HG03135 (cell line): ENCODE measurements at regions not wholly inside any gene's neighbourhood (a gene's known extent, or its start where the extent isn't known, plus 50 kb on each side); places are given as distances from the start of the nearest gene placed in this dataset.
"Not testable (repeated sequence)": the region's sequence is repeated elsewhere in the genome, so short reads cannot be mapped to it uniquely, and the experiment has no call there.

Experiments used
- ATAC-seq: cut with Tn5 transposase; IDR thresholded peaks from one replicate; pipeline ENCODE4 v1.9.1; 2021; ENCODE audit warnings: mild to moderate bottlenecking, moderate library complexity; ENCODE audit not compliant: unreplicated experiment

- ATAC-seq: not testable (repeated sequence)
Measured at GRCh38 chr14:87734577-87735360, 258.2 kb downstream of the GALC start.

- not testable (repeated sequence) for ATAC-seq
Measured at GRCh38 chr14:87733115-87733514, 259.9 kb downstream of the GALC start.

- no peak for ATAC-seq
Measured at GRCh38 chr14:87732562-87732961, 260.4 kb downstream of the GALC start.

- ATAC-seq: no peak
Measured at GRCh38 chr14:87725318-87725717, 267.7 kb downstream of the GALC start.

- no peak for ATAC-seq
Measured at GRCh38 chr14:87712396-87713090, 280.4 kb downstream of the GALC start.

GRCh38 chr14:87705439-87705896 lies 287.5 kb downstream of the GALC start:
- ATAC-seq: no peak

- no peak for ATAC-seq
Measured at GRCh38 chr14:87698481-87698880, 294.5 kb downstream of the GALC start.

- no peak for ATAC-seq
Measured at GRCh38 chr14:87696485-87696884, 296.5 kb downstream of the GALC start.

GRCh38 chr14:87691042-87691881 lies 301.7 kb downstream of the GALC start:
- no peak for ATAC-seq

- no peak for ATAC-seq
Measured at GRCh38 chr14:87690076-87690613, 302.8 kb downstream of the GALC start.

GRCh38 chr14:87688524-87688923 lies 304.5 kb downstream of the GALC start:
- no peak for ATAC-seq

- no peak for ATAC-seq
Measured at GRCh38 chr14:87687420-87687819, 305.6 kb downstream of the GALC start.

GRCh38 chr14:87686746-87687145 lies 306.2 kb downstream of the GALC start:
- ATAC-seq: no peak

- no peak for ATAC-seq
Measured at GRCh38 chr14:87679866-87680265, 313.1 kb downstream of the GALC start.

- no peak for ATAC-seq
Measured at GRCh38 chr14:87678624-87679023, 314.4 kb downstream of the GALC start.

- no peak for ATAC-seq
Measured at GRCh38 chr14:87676814-87677437, 316.1 kb downstream of the GALC start.

GRCh38 chr14:87667659-87668058 lies 325.3 kb downstream of the GALC start:
- ATAC-seq: no peak

GRCh38 chr14:87656315-87656714 lies 336.7 kb downstream of the GALC start:
- no peak for ATAC-seq

GRCh38 chr14:87652278-87652677 lies 340.7 kb downstream of the GALC start:
- no peak for ATAC-seq

- ATAC-seq: no peak
Measured at GRCh38 chr14:87644689-87645088, 348.3 kb downstream of the GALC start.

GRCh38 chr14:87643005-87643404 lies 350.0 kb downstream of the GALC start:
- ATAC-seq: no peak
